Mesendoderm (in vitro differentiated cells): ENCODE measurements at regions not wholly inside any gene's neighbourhood (a gene's known extent, or its start where the extent isn't known, plus 50 kb on each side); places are given as distances from the start of the nearest gene placed in this dataset.
A peak's percentile ranks its signal among the peaks of the same experiment; 100 is the strongest.

ENCODE experiments used
- DNase-seq: peaks from one replicate; pipeline ENCODE4 v3.0.0; 2013
- H2AK5ac ChIP-seq: 2 replicates; pipeline ENCODE4 v1.6.1; 2013; ENCODE audit warnings: low read length, inconsistent platforms
- H2BK120ac ChIP-seq: 2 replicates; pipeline ENCODE4 v1.6.1; 2013; ENCODE audit warnings: low read depth, mild to moderate bottlenecking, low read length, moderate library complexity, mixed read lengths
- H2BK15ac ChIP-seq: replicated peaks from 2 replicates; pipeline ENCODE4 v1.6.1; 2013; ENCODE audit warnings: low read depth, mild to moderate bottlenecking, moderate library complexity
- H2BK5ac ChIP-seq: 2 replicates; pipeline ENCODE4 v1.6.1; 2013; ENCODE audit warnings: low read length, inconsistent platforms
- H3K18ac ChIP-seq: 2 replicates; pipeline ENCODE4 v1.6.1; 2013; ENCODE audit warnings: mild to moderate bottlenecking, low read length, mixed read lengths
- H3K23ac ChIP-seq: one replicate; pipeline ENCODE4 v1.6.1; 2013; ENCODE audit warnings: low read length
- H3K27ac ChIP-seq: 2 replicates; pipeline ENCODE4 v1.5.1; 2013; ENCODE audit warnings: low read depth, mild to moderate bottlenecking, inconsistent platforms, low read length, moderate library complexity
- H3K27me3 ChIP-seq: 2 replicates; pipeline ENCODE4 v1.6.1; 2013; ENCODE audit warnings: low read length, control low read depth, mild to moderate bottlenecking, inconsistent platforms; ENCODE audit not compliant: insufficient read depth, poor library complexity
- H3K36me3 ChIP-seq: 2 replicates; pipeline ENCODE4 v1.6.1; 2013; ENCODE audit warnings: low read length, inconsistent platforms; ENCODE audit not compliant: control insufficient read depth, insufficient read depth
- H3K4ac ChIP-seq: one replicate; pipeline ENCODE4 v1.6.1; 2013; ENCODE audit warnings: low read depth, mild to moderate bottlenecking, low read length, moderate library complexity
- H3K4me1 ChIP-seq: 2 replicates; pipeline ENCODE4 v1.6.1; 2013; ENCODE audit warnings: low read depth, low read length, inconsistent platforms; ENCODE audit not compliant: control insufficient read depth
- H3K4me2 ChIP-seq: 2 replicates; pipeline ENCODE4 v1.6.1; 2013; ENCODE audit warnings: low read length
- H3K4me3 ChIP-seq: 2 replicates; pipeline ENCODE4 v1.5.1; 2013; ENCODE audit warnings: mild to moderate bottlenecking, low read length
- H3K56ac ChIP-seq: one replicate; pipeline ENCODE4 v1.6.1; 2013; ENCODE audit warnings: low read length
- H3K79me1 ChIP-seq: 2 replicates; pipeline ENCODE4 v1.6.1; 2013; ENCODE audit warnings: low read length, inconsistent platforms
- H3K79me2 ChIP-seq: 2 replicates; pipeline ENCODE4 v1.6.1; 2013; ENCODE audit warnings: mild to moderate bottlenecking, low read length; ENCODE audit not compliant: control insufficient read depth, insufficient read depth
- H3K9ac ChIP-seq: 2 replicates; pipeline ENCODE4 v1.6.1; 2013; ENCODE audit warnings: low read length, inconsistent platforms
- H4K5ac ChIP-seq: one replicate; pipeline ENCODE4 v1.6.1; 2013; ENCODE audit warnings: low read length
- H4K8ac ChIP-seq: one replicate; pipeline ENCODE4 v1.6.1; 2013; ENCODE audit warnings: low read depth, mild to moderate bottlenecking, control low read depth, low read length, moderate library complexity
- WGBS: extraction: QIAGEN DNeasy Blood & Tissue Kit; methylation state at CpG from one replicate; pipeline ENCODE4 v1.1.7; 2013; ENCODE audit warnings: low lambda C conversion rate, missing lambda C conversion rate; ENCODE audit not compliant: insufficient coverage; ENCODE audit errors: extremely low coverage; 5-methylcytosine and 5-hydroxymethylcytosine counted together

DNA sequence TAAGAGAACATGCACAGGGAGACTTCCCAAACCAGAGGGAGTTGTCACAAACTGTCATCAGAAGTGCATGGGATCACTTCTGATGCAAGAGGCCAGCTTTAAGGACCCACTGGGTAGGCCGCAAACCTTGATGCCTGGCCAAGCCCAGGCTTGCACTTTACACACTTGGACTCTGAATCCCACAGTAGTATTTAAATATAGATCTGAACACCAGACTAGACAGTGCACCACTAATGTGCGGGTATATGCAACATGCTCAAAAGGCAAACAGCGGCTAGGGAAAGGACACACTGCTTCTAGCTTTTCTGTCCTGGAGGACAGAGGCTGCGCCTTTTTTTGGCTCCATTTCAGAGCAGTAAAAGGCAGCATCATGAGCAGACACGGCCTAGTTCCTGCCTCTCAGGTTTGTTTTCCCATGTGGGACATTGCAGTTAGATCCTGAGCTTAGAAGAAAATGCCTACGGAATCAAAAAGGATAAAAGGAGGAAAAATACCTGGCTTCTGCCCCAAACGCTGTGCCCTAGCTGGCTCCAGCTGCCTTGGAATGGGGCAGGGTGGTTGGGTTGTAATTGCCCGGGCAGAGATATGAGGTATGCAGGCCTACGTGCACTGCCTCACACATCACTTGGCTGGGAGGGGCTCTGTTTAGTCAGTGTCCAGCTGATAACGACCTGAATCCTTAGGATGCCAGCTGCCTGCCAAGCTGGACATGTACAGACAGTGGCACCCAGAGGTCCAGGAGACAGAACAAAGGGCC lies 84.5 kb upstream of the EGLN3 start:
- Histone ChIP-seq H3K79me1 (no peaks in the 10 kb centered on the region), H3K4me2 (no peak overlapping the region), H3K18ac (no peak overlapping the region), H3K27me3 (no peaks in the 10 kb centered on the region), H3K79me2 (no peaks in the 10 kb centered on the region), H3K27ac (no peak overlapping the region), H3K4me3 (no peak overlapping the region), H2AK5ac (no peak overlapping the region), H3K4me1 (no peaks in the 10 kb centered on the region), H2BK5ac (no peak overlapping the region), H3K36me3 (no peaks in the 10 kb centered on the region), H3K56ac (no peak overlapping the region), H2BK120ac (no peak overlapping the region), H3K9ac (no peak overlapping the region), H3K23ac (no peak overlapping the region), H3K4ac (no peak overlapping the region), H2BK15ac (no peak overlapping the region), H4K5ac (no peak overlapping the region), H4K8ac (no peak overlapping the region)
- DNase-seq: no peak
- WGBS: no CpG with 5 or more reads among the region's 10 CpGs

DNA sequence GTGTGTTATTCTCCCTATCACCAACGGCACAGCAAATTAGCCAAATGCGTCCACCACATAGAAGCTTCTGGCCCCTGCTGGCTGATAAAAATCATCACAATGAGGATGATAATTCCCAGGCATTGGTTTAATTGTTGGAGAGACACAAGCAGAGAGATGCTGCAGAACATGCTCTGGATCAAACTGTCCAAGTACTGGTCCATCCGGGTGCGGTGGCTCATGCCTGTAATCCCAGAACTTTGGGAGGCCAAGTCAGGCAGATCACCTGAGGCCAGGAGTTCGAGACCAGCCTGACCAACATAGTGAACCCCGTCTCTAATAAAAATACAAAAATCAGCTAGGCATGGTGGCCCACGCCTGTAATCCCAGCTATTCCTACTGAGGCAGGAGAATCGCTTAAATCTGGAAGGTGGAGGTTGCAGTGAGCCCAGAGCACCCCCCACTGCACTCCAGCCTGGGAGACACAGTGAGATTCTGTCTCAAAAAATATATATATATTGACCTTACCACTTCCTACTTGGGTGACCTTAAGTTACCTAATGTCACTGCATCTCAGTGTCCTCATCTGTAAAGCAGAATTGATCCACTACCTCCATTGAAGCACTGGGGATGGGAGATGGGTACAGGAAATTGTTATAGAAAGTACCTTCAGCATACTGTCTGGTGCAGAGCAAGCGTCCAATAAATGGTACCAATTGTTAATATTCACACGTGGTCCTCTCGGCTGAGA lies 83.7 kb upstream of the EGLN3 start:
- no peak overlapping the region for H3K4me2 ChIP-seq
- no peaks in the 10 kb centered on the region for H3K27me3 ChIP-seq
- no peak overlapping the region for H3K18ac ChIP-seq
- H3K4ac ChIP-seq: no peak overlapping the region
- no peak overlapping the region for H2BK5ac ChIP-seq
- no peak overlapping the region for H3K9ac ChIP-seq
- H3K4me1 ChIP-seq: no peaks in the 10 kb centered on the region
- H4K5ac ChIP-seq: no peak overlapping the region
- no peak overlapping the region for H2BK120ac ChIP-seq
- H3K4me3 ChIP-seq: no peak overlapping the region
- H3K56ac ChIP-seq: no peak overlapping the region
- no peak overlapping the region for H3K23ac ChIP-seq
- H2AK5ac ChIP-seq: no peak overlapping the region
- H4K8ac ChIP-seq: no peak overlapping the region
- H2BK15ac ChIP-seq: no peak overlapping the region
- no peaks in the 10 kb centered on the region for H3K79me1 ChIP-seq
- no peak overlapping the region for H3K27ac ChIP-seq
- DNase-seq: no peak
- no peaks in the 10 kb centered on the region for H3K79me2 ChIP-seq
- WGBS: no CpG with 5 or more reads among the region's 11 CpGs
- H3K36me3 ChIP-seq: no peaks in the 10 kb centered on the region

DNA sequence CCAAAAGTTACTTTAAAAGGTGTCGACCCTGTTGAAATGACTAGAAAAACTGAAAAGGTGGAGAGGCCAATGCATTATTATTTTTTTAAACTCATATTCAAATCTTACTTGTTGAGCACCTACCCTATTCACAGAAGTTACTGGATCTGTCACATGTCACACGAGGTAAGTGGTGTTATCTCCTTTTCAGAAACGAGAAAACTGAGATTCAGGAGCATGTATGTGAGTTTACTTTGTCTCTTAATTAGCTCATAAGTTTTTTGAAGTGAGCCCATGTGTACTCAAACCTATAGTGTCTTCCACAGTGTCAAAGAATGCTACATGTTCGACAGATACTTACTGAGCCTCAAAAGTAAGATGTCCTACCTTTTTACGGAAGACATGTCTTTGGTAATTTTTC lies 81.8 kb upstream of the EGLN3 start:
- Histone ChIP-seq H3K79me1 (no peaks in the 10 kb centered on the region), H4K5ac (no peak overlapping the region), H3K27me3 (no peaks in the 10 kb centered on the region), H3K4me3 (no peak overlapping the region), H3K4me1 (no peaks in the 10 kb centered on the region), H2BK5ac (no peak overlapping the region), H3K4me2 (no peak overlapping the region), H3K4ac (no peak overlapping the region), H3K27ac (no peak overlapping the region), H3K18ac (no peak overlapping the region), H2BK15ac (no peak overlapping the region), H4K8ac (no peak overlapping the region), H2AK5ac (no peak overlapping the region), H3K79me2 (no peaks in the 10 kb centered on the region), H2BK120ac (no peak overlapping the region), H3K23ac (no peak overlapping the region), H3K36me3 (no peaks in the 10 kb centered on the region), H3K56ac (no peak overlapping the region), H3K9ac (no peak overlapping the region)
- DNase-seq: no peak
- no CpG with 5 or more reads among the region's 5 CpGs for WGBS

DNA sequence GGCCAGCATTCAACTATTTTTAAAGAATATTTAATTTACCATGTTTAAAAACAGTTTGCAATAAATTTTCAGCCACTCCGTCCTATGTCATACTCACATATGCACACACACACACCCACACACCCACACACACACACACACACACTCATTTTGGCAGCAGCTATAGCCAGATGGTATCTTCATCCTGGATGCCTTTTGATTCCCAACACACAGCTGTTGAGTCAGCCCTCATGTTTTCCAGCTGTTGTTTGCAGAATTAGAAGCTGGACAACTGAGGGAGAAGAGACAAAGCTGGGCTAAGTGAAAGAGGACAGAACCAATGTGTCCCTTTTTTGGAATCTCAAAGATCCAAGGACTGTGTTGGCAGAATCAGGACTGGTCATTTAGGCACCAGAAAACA lies 80.0 kb upstream of the EGLN3 start:
- DNase-seq: no peak
- WGBS: no CpG with 5 or more reads among the region's 1 CpG
- H3K79me1 ChIP-seq: no peaks in the 10 kb centered on the region

DNA sequence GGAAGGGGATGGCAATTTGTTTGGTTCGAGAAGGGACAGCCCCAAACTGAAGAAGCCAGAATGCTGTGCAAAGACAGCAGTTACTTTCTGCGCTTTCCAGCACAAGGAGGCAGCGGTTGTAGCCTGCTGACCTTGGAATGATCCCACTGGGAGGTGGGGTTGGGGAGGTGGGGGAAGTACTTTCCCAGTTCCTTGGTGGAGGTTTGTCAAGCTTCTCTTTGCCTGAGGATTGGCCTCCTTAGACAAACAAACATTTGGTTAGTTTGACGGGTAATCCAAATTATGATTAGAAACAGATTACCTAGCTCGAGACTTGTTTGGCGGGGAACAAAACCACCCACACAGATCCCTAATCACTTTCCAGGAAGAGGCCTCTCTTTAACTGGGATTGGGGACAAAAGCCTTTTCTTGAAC lies 79.1 kb upstream of the EGLN3 start:
- WGBS: no CpG with 5 or more reads among the region's 6 CpGs
- no peak overlapping the region for H2AK5ac ChIP-seq

More for the DNA sequence above, 80.0 kb upstream of the EGLN3 start:
- H3K4me2 ChIP-seq: no peak overlapping the region
- no peak overlapping the region for H2AK5ac ChIP-seq
- H2BK120ac ChIP-seq: no peak overlapping the region
- no peaks in the 10 kb centered on the region for H3K27me3 ChIP-seq
- no peaks in the 10 kb centered on the region for H3K4me1 ChIP-seq
- no peak overlapping the region for H3K9ac ChIP-seq
- no peaks in the 10 kb centered on the region for H3K79me2 ChIP-seq
- H3K36me3 ChIP-seq: no peaks in the 10 kb centered on the region
- no peak overlapping the region for H3K27ac ChIP-seq
- H3K18ac ChIP-seq: no peak overlapping the region
- no peak overlapping the region for H3K56ac ChIP-seq
- no peak overlapping the region for H2BK5ac ChIP-seq
- H2BK15ac ChIP-seq: no peak overlapping the region
- H4K5ac ChIP-seq: no peak overlapping the region
- no peak overlapping the region for H3K4ac ChIP-seq
- H3K23ac ChIP-seq: no peak overlapping the region
- H4K8ac ChIP-seq: no peak overlapping the region
- H3K4me3 ChIP-seq: no peak overlapping the region

More for the DNA sequence above, 79.1 kb upstream of the EGLN3 start:
- Histone ChIP-seq H2BK120ac (no peak overlapping the region), H3K4me2 (no peak overlapping the region), H3K9ac (no peak overlapping the region), H2BK5ac (no peak overlapping the region), H4K8ac (no peak overlapping the region), H4K5ac (no peak overlapping the region), H3K18ac (no peak overlapping the region), H3K56ac (no peak overlapping the region), H2BK15ac (no peak overlapping the region), H3K79me1 (no peaks in the 10 kb centered on the region), H3K23ac (no peak overlapping the region), H3K36me3 (no peaks in the 10 kb centered on the region), H3K4ac (no peak overlapping the region), H3K27ac (no peak overlapping the region), H3K4me3 (no peak overlapping the region), H3K79me2 (no peaks in the 10 kb centered on the region), H3K4me1 (no peaks in the 10 kb centered on the region), H3K27me3 (no peaks in the 10 kb centered on the region)
- DNase-seq: peak; percentile 53
